T1000 (cell line): ENCODE measurements at regions not wholly inside any gene's neighbourhood (a gene's known extent, or its start where the extent isn't known, plus 50 kb on each side); places are given as distances from the start of the nearest gene placed in this dataset.

Source experiments
- DNase-seq: peaks from one replicate; lab custom pipeline; 2025; ENCODE audit warnings: mixed read lengths; lab: John Stamatoyannopoulos, UW

DNA sequence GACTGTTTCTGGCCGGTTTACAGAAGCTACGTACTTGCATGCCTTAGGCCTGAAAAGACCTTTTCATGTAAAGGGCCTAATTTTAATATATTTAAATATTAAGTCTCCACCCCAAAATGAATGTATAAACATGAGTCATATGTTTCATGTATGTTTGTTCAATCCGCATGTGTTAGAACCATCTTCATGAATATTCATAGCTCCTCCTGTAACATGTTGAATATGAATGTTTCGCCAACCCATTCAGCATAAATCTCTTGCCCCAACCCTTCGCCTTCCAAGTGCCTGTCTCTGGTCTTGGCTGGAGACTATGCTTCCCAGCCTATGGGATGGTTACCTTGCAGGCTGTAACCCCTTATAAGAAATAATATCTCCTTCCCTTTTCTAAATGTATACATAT is 212.5 kb downstream of the SCG2 start:
- no peak for DNase-seq

DNA sequence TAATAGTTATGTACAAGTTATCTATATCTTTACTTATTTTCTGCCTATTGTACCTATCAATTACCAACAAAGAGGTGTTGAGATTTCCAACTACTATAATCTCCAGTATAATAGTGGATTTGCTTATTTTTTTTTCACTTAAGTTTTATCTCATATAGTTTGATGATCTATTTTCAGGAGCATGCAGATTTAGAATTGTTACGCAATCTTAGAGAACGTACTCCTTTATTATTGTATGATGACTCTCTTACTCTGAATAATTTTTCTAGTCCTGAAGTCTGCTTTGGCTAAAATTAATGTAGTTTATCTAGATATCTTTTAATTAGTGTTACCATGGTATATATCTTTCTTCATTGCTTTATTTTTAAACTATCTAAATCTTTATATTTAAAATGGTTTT is 205.2 kb downstream of the SCG2 start:
- no peak for DNase-seq

DNA sequence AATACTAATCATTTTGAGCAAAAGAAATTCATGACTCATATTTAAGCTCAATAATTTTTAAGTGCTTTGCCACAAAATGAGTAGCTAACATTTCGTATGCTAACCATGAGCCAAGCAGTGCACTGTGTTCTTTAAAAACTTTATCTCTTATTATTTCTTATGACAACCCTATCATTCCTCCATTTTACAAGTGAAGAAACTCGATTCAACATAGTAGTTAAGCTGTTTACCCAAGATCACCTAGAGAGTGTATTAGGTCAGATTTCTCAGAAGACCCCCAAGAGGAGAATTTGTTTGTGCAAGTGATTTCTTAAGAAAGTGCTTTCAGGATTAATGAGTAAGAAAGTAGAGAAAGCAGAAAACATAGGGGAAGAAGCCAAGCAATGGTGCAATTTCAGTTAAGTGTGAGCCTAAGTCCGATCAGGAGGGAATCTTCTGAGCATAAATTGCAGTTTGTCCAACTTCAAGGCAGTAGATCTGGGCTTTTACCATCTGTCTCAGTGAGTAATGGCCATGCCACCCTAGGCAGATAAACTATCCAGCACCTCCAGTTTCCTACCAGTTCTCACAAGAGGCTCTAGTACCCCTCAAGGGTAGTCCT is 202.7 kb downstream of the SCG2 start:
- DNase-seq, result no peak

DNA sequence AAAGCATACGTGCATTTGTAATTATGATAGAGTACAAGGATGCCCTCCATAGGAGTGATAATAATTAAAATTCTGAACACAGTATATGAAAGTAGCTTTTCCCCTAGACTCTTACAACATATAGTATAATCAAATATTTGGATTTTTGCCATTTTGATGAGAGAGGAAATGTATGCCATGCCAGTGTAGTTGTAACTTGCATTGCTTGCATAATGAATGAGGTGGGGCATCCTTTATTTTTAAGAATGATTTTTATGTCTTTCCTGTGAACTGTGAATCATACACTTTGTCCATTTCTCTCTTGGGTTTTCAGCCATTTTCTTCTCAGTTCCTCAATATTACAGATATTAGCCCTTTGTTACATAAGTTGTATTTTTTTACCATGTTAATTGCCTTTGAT is 197.5 kb downstream of the SCG2 start:
- no peak for DNase-seq

DNA sequence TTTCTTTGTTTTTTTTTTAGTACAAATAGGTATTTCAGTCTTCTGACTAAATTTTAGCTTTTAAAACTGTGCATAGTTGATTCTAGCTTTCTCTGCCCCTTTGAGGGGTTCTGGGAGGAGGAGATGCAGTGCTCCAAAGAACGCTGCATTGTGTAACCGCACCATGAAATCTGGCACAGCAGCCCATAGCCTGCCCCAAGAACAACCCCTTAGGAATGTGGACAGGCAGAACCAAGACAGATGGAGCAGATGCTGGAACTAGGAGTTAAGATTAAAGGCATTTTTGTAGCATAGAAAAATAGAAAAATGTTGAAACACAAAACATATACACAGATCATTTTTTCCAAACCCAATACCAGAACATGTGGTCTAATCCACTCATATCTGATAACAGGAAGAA is 187.5 kb downstream of the SCG2 start:
- DNase-seq, result no peak

DNA sequence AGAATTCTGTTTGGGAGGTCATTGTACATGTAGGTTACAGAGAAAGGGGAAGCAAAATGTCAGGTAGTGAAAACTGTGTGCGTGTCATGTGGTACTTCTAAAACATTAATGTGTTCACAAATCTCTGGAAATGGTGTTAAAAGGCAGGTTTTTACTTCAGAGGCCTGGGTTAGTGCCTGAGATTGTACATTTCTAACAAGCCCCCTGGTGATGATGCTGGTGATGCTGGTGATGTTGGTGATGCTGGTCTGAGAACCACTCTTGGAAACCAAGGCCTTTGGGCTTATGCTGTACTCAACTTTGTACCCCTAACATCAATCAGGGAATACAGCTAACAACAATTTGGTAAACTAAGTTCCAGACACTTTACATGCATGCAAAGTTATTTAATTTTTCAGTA is 187.1 kb downstream of the SCG2 start:
- no peak for DNase-seq

DNA sequence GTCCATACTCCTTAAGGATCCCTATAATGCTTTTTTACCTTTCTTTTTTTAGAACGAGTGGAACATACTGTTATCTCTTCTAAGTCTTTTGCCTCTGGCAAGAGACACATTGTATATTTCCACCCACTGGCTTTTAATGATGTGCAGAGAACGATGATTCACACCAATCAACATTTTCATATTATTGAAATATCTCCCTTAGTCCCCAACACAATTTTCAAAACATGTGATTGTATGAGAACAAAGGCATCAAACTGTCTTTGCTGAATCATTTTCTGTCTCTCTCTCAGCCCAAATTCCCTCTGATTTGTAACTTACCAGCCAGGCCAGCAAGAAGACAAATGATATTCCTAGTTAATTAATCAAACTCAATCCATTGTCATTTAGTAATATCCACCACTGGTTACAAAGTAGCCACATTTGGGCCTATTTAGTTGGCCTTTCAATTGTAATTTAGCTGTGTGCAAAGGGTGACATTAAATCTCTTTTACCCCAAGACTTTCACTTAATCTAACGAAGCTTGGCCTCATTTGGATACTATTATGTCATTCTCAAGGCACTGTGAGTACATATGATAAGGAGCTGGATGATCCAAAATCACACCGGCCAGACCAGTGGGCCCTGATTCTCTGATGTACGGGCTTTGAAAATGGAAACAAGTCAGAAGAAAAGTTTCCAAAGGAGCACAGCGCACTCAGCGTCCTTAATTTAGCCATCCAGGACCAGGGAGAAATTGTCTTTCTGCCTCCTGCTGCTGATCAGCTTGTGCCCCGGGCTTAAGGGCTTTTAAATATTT is 185.1 kb downstream of the SCG2 start:
- no peak for DNase-seq

DNA sequence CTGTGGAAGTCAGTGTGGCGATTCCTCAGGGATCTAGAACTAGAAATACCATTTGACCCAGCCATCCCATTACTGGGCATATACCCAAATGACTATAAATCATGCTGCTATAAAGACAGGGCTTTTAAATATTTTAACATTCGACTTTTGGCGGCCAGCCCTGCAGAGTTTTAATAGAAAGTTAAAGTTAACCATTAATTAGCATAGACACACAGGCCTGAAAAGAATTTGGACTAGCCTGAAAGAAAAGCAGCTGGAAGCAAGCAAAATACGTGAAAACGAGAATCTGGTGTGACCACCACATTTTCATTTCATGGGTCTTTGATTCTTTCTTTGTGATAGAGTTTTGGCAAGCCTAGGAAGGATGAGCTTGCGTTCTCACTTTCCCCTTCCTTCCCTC is 184.0 kb downstream of the SCG2 start:
- DNase-seq, result no peak

DNA sequence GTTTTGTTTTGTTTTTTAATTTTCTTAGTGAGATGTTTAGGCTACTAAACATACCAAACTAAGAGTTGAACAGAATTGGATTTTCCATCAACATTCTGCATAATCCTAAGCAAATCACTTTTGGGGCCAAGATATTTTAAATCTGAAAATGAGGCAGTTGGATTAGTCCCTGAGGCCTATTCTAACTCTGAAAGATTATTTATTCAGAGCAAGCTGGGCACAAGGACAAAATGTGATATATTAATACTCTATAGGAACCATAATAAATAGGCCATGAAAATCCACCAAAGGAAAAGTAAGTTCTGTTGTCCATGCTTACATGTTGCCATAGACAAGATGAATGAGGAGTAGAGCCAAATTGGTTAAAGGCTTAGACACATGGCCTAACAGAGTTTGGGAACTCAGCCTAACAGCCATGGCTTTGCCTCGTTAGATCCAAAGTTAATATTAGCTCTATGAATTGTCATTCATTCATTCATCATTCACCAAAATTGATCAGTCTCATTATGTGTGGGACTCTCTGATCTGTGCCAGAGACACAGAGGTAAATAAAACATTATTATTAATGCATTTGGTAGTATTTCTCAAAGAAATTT is 183.5 kb downstream of the SCG2 start:
- no peak for DNase-seq

DNA sequence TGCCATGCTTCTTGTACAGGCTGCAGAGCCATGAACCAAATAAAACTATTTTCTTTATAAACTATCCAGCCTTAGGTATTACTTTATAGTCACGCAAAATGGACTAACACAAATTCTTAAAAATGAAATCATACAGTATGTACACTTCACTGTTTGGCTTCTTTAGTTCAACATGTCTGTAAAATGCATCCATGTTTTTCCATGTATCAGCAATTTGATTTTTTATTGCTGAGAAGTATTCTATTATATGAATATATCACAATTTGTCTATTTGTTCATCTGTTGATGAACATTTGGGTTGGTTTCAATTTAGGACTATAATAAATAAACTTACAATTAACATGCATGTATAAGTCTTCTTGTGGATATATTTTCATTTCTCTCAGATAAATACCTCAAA is 182.1 kb downstream of the SCG2 start:
- DNase-seq, result no peak

DNA sequence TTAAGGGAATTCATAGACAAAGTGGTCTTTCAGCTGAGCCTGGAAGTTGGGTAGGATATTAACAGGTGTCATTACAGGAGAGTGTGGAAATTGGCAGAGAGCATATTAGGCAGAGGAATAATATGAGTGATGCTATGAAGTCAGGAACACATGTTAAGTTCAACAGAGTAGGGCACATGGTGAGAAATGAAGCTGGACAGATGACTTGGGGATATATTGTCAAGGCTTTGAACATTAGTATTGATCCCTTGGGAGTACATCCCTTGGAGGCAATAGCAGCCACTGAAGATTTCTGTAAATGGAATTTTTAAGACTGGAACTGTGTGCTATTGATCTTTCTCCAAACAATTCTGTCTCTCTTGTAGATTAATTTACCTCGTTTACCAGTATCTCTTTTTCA is 170.7 kb downstream of the SCG2 start:
- no peak for DNase-seq

DNA sequence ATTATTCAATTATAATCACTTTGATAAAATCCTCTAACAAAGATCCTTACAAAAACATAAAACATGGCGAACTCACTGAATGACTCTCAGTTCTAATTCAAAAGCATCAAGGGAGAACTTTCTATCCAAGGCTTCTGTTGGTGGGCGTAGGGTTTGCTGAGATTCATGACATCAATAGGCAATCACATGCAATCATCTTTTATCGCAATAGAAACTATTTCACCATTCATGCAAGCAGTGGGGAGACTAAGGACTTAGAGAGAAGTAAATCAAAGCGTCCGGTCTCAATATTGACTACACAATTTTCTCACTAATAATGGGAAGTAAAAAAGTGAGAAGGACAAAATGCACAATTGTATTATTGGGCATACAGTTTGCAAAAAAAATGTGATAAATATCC is 168.7 kb downstream of the SCG2 start:
- DNase-seq, result no peak

DNA sequence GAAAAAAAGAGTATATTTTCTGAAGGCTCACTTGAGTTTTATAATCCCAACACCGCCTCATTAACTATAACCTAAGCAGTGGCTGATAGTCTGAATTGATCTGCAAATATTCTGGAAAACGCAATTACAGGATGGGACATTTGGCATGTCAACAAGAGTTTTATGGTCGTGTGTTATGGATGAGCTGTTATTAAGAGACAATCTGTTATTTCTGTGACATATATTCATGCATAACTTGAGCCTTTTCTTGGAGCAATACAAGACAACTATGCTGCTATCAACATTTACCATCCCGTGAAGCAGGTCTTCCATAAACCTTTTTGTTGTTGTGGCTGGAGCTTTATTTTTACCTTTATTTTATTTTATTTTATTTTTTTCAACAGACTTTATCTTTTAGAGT is 164.4 kb downstream of the SCG2 start:
- DNase-seq, result no peak

DNA sequence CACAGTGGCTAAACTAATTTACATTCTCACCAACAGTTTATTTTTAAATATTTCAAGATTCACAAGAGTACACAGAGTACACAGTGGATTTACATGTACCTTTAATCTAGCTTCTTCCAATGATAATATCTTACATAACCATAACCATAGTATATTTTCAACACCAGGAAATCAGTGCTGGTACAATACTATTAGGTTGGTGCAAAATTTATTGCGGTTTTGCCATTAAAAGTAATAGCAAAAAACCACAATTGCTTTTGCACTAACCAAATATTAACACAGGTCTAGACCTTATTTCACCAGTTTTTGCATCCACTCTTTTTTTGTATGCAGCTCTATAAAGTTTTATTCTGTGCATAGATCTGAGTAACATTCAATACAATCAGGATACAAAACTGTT is 163.0 kb downstream of the SCG2 start:
- DNase-seq, result no peak

DNA sequence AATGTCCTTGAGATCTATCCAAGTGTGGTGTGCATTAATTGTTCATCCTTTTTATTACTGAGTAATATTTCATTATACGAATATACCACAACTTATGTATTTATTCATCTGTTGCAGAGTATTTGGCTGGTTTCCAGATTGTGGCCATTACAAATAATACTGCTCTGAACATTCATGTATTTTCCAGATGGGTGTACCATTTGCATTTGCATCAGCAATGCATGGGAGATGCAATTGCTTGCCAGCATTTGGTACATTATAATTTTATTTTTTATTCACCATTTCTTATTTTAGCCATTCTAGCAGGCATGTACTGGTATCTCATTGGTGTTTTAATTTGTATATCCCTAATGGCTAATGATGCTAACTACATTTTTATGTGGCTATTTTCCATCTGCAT is 162.4 kb downstream of the SCG2 start:
- no peak for DNase-seq

DNA sequence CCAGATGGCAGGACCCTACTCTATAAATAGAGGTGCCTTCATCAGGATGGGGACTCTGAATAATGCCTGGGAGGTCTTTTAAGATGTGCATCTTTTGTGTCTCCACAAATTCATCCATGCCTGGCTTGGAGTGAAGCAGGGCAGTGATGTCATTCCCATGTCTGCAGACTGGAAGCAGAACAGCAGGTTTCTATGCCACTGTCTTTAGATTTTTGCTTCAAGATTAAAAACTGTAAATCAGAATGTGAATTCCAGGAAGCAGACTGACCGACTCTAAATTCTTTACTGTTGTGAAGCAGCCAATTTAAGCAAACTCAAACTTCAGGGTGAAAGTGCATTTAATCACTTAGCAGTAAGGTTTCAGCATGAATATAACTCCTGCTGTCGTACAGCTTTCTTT is 159.3 kb downstream of the SCG2 start:
- no peak for DNase-seq

DNA sequence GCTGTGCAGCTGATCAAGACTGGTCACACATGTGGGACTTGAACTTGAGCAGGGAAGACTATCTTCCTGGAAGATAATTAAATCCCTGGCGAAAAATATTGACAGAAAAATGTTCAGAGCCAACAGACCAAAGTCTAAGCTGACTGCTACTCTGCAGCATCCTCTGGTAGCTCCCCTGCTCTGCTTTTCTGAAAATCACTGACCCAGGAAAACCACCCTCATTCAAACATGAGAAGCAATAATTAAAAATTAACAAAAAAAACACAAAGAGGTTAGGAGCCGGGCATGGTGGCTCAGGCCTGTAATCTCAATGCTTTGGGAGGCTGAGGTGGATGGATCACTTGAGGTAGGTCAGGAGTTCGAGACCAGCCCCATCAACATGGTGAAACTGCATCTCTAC is 151.9 kb downstream of the SCG2 start:
- DNase-seq, result no peak

DNA sequence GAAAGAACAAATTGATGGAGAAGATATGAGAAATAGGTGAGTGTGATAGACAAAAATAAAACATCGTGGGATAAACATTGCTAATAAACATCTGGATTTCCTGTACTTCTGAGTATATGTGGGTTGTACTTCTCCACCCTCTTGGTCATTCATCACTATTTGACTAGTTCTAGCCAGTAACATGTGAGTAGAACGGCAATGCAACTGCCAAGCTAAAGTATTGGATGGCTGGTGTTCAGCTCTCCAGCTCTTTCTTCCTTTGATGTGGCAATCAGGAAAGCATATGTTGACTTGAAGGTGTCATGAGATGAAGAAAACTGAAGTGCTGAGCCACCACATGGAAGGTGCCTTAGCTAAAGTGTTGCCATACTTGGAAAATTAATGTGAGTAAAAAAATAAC is 144.9 kb downstream of the SCG2 start:
- DNase-seq, result no peak

DNA sequence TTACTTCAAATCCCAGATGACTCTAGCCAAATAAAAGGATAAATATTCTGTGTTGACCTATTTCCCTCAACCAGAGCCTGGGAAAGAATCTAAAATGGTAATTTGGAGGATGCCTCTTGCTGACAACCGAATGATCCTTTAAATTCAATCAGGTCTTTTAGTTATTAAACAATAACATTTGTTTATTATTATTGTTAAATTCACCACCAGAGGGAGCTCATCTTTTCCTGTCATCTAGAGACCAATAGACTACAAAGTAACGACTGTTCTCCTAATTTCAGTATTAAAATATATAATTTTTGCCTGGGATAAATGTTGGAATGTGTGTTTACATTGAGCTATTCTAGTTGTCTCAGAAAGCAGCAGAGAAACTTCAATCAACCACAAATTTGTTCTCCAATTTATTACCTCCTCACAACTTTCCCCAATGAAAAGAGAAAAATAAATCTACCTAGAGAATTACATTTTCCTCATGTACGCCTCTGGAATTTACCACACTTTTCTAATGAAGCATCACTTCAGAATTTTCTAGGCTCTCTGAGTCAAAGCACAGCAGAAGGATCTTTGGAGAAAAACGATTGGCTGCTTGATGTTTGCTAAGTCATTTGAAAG is 142.7 kb downstream of the SCG2 start:
- no peak for DNase-seq

DNA sequence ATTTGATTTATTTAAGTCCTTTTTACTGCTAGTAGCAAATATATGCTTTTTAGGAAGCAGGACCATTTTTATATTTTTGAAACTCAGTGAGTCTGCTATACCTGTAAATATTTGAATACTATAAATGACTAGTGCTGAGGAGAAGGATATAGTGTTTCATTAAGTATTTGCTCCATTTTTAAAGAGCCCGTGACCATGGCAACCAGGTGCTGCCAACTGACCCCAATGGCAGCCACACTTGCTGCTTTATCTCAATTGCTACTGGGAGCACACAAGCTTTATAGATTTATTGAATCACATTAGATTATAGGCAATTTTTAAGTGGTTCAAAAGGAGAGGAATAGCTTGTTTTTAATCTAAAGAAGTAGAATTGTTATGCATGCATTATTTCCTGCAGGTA is 142.0 kb downstream of the SCG2 start:
- DNase-seq, result no peak

DNA sequence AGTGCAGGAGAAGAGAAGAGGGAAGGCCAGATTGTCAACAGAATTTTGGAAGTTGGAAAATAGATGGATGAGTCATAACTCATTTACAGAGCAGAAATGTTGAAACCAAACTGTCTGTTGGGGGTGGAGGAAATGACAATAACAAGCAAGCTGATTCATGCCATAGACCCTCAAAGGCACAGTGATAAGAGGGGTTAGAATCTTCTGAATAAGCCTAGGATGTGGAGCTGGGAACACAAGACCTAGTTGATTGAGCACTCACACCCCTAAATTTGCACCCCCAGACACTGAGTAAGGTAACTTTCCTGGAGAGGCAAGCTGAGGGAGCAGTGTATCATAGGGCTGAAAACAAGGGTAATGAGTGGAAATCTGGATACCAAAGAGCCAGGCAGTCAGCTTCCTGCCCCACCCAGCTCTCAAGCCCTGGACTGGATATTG is 141.4 kb downstream of the SCG2 start:
- DNase-seq, result peak; percentile 15

DNA sequence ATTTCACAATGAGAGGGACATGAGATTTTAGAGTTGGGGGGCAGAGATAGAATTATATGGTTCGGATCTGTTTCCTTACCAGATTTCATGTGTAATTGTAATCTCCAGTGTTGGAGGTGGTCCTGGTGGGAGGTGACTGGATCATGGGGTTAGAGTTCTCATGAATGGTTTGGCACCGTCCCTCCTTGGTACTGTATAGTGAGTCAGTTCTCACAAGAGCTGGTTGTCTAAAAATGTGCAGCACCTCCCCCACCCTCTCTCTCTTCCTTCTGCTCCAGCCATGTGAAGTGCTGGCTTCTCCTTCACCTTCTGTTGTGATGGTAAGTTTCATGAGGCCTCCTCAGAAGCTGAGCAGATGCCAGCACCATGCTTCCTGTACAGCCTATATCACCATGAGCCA is 138.1 kb downstream of the SCG2 start:
- DNase-seq, result no peak

DNA sequence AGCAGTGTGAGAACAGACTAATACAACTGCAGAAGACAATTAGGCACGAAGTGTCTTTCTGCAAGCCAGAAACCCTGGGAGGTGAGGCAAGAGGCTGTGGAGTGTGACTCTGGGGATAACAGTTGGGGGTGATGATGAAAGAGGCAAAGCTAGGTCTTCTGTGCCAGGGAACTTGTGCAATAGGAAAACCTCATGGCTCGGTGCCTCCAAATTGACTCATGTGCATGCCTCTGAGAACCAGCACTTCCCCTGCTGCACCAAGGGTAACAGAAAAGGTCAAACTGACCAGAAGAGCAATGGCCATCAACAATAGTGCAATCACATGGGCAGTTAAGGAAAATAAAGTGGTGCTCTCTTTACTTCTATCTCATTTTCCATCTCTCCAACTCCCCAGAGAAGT is 136.4 kb downstream of the SCG2 start:
- peak; percentile 79 for DNase-seq
